ENCODE measurements at regions not wholly inside any gene's neighbourhood (a gene's known extent, or its start where the extent isn't known, plus 50 kb on each side); places are given as distances from the start of the nearest gene placed in this dataset.

DNA sequence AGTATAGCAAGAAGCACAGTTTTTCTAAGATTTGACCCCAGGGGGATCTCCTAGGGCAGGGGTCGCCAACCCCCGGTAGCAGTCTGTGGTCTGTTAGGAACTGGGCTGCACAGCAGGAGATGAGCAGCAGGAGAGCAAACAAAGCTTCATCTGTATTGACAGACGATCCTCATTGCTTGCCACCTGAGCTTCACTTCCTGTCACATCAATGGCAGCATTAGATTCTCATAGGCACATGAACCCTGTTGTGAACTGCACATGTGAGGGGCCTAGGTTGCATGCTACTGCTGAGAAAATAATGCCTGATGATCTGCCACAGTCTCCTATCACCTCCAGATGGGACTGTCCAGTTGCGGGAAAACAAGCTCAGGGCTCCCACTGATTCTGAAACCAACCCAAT lies 136.2 kb downstream of the RGPD3 start:
- TF ChIP-seq, protein P1, sequence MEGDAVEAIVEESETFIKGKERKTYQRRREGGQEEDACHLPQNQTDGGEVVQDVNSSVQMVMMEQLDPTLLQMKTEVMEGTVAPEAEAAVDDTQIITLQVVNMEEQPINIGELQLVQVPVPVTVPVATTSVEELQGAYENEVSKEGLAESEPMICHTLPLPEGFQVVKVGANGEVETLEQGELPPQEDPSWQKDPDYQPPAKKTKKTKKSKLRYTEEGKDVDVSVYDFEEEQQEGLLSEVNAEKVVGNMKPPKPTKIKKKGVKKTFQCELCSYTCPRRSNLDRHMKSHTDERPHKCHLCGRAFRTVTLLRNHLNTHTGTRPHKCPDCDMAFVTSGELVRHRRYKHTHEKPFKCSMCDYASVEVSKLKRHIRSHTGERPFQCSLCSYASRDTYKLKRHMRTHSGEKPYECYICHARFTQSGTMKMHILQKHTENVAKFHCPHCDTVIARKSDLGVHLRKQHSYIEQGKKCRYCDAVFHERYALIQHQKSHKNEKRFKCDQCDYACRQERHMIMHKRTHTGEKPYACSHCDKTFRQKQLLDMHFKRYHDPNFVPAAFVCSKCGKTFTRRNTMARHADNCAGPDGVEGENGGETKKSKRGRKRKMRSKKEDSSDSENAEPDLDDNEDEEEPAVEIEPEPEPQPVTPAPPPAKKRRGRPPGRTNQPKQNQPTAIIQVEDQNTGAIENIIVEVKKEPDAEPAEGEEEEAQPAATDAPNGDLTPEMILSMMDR (IDR thresholded peaks at IDR 0.05; ENCODE audit: insufficient read depth, low read length), result no peak
- no peak for TF ChIP-seq POLR2AphosphoS5 (IDR thresholded peaks at IDR 0.05; ENCODE audit: low read depth)
- TF ChIP-seq, protein P2, sequence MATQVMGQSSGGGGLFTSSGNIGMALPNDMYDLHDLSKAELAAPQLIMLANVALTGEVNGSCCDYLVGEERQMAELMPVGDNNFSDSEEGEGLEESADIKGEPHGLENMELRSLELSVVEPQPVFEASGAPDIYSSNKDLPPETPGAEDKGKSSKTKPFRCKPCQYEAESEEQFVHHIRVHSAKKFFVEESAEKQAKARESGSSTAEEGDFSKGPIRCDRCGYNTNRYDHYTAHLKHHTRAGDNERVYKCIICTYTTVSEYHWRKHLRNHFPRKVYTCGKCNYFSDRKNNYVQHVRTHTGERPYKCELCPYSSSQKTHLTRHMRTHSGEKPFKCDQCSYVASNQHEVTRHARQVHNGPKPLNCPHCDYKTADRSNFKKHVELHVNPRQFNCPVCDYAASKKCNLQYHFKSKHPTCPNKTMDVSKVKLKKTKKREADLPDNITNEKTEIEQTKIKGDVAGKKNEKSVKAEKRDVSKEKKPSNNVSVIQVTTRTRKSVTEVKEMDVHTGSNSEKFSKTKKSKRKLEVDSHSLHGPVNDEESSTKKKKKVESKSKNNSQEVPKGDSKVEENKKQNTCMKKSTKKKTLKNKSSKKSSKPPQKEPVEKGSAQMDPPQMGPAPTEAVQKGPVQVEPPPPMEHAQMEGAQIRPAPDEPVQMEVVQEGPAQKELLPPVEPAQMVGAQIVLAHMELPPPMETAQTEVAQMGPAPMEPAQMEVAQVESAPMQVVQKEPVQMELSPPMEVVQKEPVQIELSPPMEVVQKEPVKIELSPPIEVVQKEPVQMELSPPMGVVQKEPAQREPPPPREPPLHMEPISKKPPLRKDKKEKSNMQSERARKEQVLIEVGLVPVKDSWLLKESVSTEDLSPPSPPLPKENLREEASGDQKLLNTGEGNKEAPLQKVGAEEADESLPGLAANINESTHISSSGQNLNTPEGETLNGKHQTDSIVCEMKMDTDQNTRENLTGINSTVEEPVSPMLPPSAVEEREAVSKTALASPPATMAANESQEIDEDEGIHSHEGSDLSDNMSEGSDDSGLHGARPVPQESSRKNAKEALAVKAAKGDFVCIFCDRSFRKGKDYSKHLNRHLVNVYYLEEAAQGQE (IDR thresholded peaks at IDR 0.05; ENCODE audit: insufficient replicate concordance, low read depth), result no peak
